ENCODE measurements at regions not wholly inside any gene's neighbourhood (a gene's known extent, or its start where the extent isn't known, plus 50 kb on each side); places are given as distances from the start of the nearest gene placed in this dataset.

GRCh38 chr10:108608860-108609259 is 1314.5 kb downstream of the XPNPEP1 start:
- no peaks in the 10 kb centered on the region for H3K36me3 Mint-ChIP-seq
- POLR2A ChIA-PET = no interaction called here

More at GRCh38 chr10:108608860-108609259, 1314.5 kb downstream of the XPNPEP1 start:
- Mint-ChIP-seq H3K4me1 (no peaks in the 10 kb centered on the region), H3K27me3 (ENCODE audit: low read depth) (peaks cover 58% of the 10 kb centered on the region), H3K9me3 (peaks cover 23% of the 10 kb centered on the region), H3K4me3 (no peak overlapping the region), H3K27ac (no peak overlapping the region)
- CTCF ChIA-PET = no interaction called here
- ATAC-seq = no peak
- no peak for TF ChIP-seq GTF2I (CRISPR knock-in tag; conservative IDR thresholded peaks at IDR 0.05)
- TF ChIP-seq GABPB1 (CRISPR knock-in tag; IDR thresholded peaks at IDR 0.05) = no peak
- TF ChIP-seq USF1 (CRISPR knock-in tag; IDR thresholded peaks at IDR 0.05) = no peak
- TF ChIP-seq MXD4 (CRISPR knock-in tag; IDR thresholded peaks at IDR 0.05; ENCODE audit: borderline replicate concordance) = no peak
- TF ChIP-seq USF2 (CRISPR knock-in tag; IDR thresholded peaks at IDR 0.05) = no peak
- TF ChIP-seq ZNF317 (CRISPR knock-in tag; IDR thresholded peaks at IDR 0.05; ENCODE audit: borderline replicate concordance, low read depth) = no peak
- no peak for TF ChIP-seq ZBTB43 (CRISPR knock-in tag; IDR thresholded peaks at IDR 0.05)
- no peak for TF ChIP-seq ETV6 (CRISPR knock-in tag; IDR thresholded peaks at IDR 0.05)
- no peak for TF ChIP-seq FOXP4 (CRISPR knock-in tag; IDR thresholded peaks at IDR 0.05)
- no peak for TF ChIP-seq ZNF396 (CRISPR knock-in tag; IDR thresholded peaks at IDR 0.05; ENCODE audit: borderline replicate concordance)
- TF ChIP-seq ELF4 (CRISPR knock-in tag; IDR thresholded peaks at IDR 0.05; ENCODE audit: low read depth) = no peak
- no peak for TF ChIP-seq ZNF219 (CRISPR knock-in tag; IDR thresholded peaks at IDR 0.05; ENCODE audit: borderline replicate concordance)
- no peak for TF ChIP-seq CBFB (CRISPR knock-in tag; IDR thresholded peaks at IDR 0.05; ENCODE audit: low read depth)
- TF ChIP-seq KAT7 (CRISPR knock-in tag; IDR thresholded peaks at IDR 0.05; ENCODE audit: borderline replicate concordance) = no peak
- TF ChIP-seq CDX4 (CRISPR knock-in tag; IDR thresholded peaks at IDR 0.05; ENCODE audit: borderline replicate concordance) = no peak
- TF ChIP-seq ZSCAN18 (CRISPR knock-in tag; IDR thresholded peaks at IDR 0.05) = no peak
- TF ChIP-seq ZNF121 (CRISPR knock-in tag; IDR thresholded peaks at IDR 0.05) = no peak
- no peak for TF ChIP-seq NFATC4 (CRISPR knock-in tag; IDR thresholded peaks at IDR 0.05)
- no peak for TF ChIP-seq MYBL2 (CRISPR knock-in tag; IDR thresholded peaks at IDR 0.05)
- no peak for TF ChIP-seq SOX15 (CRISPR knock-in tag; IDR thresholded peaks at IDR 0.05)
- no peak for DNase-seq (ENCODE audit: low spot score)

Data from WTC11 (cell line).